ENCODE measurements at regions not wholly inside any gene's neighbourhood (a gene's known extent, or its start where the extent isn't known, plus 50 kb on each side); places are given as distances from the start of the nearest gene placed in this dataset.
"Not testable (repeated sequence)": the region's sequence is repeated elsewhere in the genome, so short reads cannot be mapped to it uniquely, and the experiment has no call there.

DNA sequence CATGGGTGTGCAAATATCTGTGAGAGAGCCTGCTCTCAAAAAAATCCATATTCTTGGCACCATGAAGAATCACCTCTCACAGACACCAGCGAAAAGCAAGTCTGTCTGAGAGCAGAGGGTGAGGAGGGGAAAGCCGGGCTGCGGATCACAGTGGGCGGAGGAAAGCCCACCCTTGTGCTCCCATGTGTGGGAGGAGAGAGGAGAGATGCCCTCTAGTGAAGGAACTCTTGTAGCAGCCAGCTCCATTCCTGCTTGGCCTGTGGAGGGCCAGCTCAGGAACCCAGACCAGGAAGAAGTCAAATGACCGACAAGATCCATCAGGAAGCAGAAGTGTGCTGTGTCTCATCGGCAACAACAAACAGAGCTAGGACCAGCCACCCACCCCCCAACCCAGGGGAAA is 321.7 kb upstream of the PLGLB1 start:
- not testable (repeated sequence) for TF ChIP-seq POLR2A, CTCF (IDR thresholded peaks at IDR 0.05)
